Activated CD4-positive, alpha-beta T cell treated with anti-CD3 and anti-CD28 coated beads, Interleukin-2, amount 50 U/mL, for 24 hours (primary cell): ENCODE measurements at regions not wholly inside any gene's neighbourhood (a gene's known extent, or its start where the extent isn't known, plus 50 kb on each side); places are given as distances from the start of the nearest gene placed in this dataset.

Experiments used
- DNase-seq, 2 donors: peaks; one replicate each; pipeline ENCODE4 v3.0.0-alpha.2; 2020; ENCODE audit warnings: low read depth in 1 of 2, low spot score in 1 of 2

- DNase-seq: no peak
Observed at GRCh38 chr1:222109836-222110235, 367.9 kb upstream of the DUSP10 start.

GRCh38 chr1:222107975-222108374 is 366.1 kb upstream of the DUSP10 start:
- no peak for DNase-seq

- DNase-seq: no peak
Observed at GRCh38 chr1:222107267-222107666, 365.4 kb upstream of the DUSP10 start.

DNA sequence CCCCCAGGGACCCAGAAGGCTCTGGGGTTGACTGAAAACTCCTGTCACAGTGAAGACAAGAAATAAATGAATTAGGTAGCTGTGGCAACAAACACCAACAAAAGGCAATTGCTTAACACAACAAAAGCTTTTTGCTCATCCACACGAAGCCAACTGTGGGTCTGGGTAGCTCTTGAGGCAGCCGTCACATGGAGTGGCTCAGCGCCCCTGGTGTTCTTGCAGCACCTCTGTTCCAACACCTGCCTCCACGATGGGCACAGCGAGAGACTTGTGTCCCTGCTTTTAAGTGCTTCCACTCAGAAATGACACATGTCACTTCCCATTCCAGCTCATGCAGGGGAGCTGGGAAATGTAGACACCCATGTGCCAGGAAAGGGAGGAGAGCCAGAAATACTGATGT is 364.5 kb upstream of the DUSP10 start:
- DNase-seq: no peak

DNA sequence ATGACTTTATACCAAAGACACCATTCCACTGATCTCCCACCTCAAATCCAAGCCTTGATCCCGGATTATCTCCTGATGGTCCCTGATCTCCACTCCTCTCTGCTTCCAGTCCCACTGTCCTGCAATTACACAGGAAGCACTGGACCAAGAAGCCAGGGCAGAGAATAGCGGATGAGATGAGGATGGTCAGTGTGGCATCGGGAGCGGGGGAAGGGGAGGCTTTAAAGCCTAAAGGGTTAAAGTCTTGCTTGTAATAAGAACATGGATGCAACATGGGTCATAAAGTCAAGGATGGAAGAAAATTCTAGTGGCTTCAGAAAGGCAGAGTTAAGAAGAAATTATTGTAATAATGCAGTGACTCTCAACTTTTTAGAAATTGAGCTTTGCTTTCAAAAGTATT is 364.0 kb upstream of the DUSP10 start:
- no peak for DNase-seq

- no peak for DNase-seq
Observed at GRCh38 chr1:222105393-222105737, 363.5 kb upstream of the DUSP10 start.

- DNase-seq: no peak
Observed at GRCh38 chr1:222104694-222105392, 363.0 kb upstream of the DUSP10 start.

DNA sequence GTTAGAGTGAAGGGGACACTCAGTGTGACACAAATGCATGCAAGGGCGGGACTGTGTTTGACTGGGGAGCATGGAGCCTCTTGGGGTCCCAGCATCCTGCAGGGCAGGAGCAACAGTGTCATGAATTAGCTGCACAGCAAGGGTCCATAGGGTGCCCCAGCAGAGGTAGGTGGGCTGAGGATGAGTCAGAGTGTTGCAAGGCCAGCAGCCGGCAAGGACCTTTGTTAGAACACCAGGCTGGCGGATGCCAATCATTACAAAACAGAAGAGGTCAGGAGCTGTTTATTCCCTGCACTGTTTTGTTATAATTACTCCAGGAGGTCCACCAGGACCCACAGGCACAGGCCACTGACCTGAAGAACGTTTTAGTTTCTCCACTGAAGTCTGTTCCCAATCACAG is 362.2 kb upstream of the DUSP10 start:
- no peak for DNase-seq

DNA sequence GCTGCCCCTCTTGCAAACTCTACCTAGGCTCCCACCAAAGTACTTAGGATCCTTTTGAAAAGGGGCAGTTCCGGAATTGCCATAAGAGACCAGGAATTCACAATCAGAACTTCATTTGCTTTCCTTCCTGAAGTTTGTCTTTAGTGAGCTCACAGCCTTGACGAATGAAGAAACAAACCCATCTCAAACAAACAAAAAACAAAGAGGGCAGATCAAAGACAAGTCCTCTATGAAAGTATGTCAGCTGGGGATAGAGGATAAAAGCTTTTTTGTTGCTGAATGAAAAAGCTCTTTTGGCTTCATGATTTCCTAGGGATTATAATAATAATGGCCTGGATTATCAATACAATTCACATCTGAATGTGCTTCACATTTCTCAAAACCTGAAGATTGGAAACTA is 357.9 kb upstream of the DUSP10 start:
- no peak for DNase-seq

DNA sequence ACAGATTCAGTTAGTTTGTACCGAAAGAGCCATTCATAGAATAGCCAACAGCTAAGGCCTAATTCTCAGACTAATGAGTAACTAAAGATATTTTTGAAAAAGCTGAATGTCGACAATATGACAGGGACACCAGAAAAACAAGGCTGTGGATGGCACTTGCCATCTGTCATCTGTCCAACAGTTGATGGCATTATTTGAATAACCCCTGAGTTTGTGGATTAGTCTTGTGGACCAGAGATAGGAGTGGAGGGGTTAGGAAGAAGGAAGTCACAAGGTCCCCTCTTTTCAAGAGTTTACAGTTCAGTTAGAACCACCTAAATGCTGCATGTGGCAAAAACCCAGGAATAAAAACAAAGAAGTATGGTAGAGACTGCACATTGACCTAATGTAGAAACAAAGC is 356.5 kb upstream of the DUSP10 start:
- DNase-seq: no peak

GRCh38 chr1:222097588-222097987 is 355.7 kb upstream of the DUSP10 start:
- DNase-seq: no peak

GRCh38 chr1:222096883-222097282 is 355.0 kb upstream of the DUSP10 start:
- DNase-seq: no peak

- DNase-seq: no peak
Observed at GRCh38 chr1:222096476-222096772, 354.5 kb upstream of the DUSP10 start.

DNA sequence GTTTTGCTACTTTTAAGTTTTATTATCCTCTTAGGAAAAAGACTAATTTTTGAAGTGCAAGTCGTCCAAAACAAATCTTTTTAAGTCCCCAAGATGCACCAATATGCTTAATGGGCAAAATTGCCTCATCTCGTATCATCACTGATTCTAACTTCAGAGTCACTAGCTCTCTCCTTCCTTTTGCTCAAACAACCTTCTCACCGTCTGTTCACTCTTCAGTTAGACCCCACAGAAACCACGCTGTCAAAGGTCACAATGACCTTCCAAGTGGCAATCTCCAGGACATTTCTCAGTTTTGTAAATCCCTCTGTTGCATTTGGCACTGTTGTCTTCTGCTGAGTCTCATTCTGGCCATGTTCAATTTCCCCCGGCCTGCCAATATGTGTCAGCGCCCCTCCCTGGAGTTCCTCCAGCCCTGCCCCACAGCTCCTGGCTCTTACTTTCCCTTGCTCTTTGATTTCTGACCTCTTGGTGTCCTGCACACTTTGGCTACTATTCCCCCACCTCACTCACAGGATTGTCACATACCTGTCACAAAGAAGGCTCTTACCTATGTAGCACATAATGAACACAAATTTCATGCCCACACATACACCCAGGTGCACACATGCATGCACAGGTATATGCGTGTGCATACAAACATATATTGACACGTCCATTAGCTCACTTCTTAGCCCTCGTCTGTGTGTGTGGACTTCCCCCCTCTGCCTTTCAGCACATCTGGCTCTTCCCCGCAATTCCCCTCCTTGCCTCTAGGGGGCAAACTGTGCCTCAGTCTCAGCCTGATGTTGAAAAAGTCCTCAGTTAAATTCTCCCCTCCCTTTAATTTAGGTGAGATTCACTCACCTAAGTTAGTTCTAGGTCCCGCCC is 354.0 kb upstream of the DUSP10 start:
- peak; percentile 34 to 52 for DNase-seq

DNA sequence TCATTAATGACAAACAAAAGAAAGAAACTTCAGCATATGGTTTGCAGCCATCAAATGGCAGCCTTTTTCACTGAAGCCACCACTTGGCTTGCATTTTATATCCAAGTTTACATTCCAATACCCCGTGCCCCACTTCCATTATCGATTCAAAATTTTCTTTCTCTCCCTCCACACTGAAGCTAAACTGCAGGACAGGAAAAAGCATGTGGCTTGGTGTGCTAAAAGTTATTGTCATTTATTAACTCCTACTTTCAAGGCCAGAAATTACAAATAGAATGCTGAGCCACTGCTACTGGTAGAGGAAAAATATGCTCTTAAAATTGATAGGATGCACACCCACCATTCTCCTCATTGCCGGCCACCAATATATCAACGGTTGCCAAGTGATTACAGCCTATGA is 351.6 kb upstream of the DUSP10 start:
- no peak for DNase-seq

DNA sequence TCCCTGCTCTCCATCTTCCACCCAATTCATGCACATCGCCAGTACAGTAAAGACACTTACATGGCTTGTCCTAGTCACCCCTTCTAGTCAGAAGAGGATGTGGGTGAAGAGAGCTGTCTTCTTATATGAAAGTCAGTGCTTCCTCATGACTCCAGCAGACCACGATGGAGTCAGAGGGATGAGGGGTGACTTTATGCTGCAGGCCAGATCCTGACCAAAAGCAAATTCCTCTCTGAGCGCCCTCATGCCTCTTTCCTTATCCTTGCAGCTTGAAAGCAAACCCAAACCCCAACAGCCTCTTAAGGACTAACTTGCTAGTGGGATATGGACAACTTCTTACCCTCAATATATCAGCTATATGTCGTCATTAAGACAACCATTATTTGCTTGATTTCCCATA is 348.2 kb upstream of the DUSP10 start:
- DNase-seq: no peak

DNA sequence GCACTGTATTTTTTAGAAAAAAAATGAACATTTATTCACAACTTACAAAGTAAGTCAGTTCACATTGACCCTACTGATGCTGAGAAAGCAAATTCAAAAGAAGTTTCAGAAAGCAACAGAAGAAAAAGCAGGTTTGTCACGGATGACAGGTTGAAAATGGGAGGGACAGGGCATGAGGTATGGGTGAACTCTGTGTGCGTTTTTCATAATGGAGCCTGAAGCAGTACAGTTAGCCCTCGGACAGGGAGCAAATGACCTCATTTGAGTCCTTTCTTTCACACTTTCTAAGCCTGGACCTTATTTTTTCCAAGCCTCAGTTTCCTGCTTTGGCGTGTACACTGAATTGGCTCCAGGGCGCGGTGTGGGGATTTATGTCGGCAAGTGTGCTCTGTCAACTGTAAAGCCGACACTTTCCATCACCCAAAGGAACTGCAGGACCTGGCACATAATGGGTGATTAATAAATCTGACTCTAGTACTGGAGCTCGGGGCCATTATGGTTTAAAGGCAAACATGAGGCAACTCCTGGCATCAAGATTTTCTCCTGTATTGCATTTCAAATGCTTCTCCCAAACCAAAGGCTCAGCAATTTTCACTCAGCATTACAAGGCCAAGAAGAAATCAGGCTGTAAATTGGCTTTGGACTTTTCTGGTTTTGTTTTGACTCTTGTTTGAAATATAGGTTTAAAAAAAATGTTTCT is 345.5 kb upstream of the DUSP10 start:
- DNase-seq: no peak

GRCh38 chr1:222084996-222085395 is 343.1 kb upstream of the DUSP10 start:
- DNase-seq: no peak

DNA sequence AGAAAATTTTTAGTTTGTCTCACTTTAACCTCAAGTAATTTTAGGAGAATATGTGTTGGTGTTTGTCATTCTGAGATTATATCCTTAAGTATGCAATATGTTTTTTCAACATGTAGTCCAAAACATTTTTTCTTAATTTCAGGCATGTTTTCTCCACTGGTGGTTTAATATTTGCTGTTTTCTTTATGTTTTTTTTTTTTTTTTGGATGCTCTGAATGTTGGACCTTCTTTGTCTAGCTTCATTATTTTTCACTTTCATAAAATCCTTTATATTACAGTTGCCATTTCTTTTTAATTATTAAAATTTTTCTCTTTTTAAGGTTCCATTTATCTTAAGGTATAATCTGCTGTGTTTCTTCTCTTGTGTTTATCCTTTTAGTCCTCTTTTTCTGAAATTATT is 342.2 kb upstream of the DUSP10 start:
- no peak for DNase-seq

DNA sequence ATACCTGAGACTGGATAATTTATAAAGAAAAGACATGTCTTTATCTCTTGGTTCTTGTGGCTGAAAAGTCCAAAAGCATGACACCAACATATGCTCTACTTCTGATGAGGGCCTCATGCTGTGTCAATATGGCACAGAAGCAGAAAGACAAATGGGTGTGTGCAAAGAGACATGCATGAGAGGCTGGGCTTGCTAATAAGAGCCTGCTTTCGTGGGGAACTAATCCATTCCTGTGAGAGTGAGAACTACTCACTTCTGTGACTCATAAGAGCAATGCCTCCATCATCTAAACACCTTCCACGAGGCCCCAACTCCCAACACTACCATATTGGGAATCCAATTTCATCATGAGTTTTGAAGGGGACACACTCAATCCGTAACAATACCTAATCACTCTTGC is 340.0 kb upstream of the DUSP10 start:
- DNase-seq: no peak

- no peak for DNase-seq
Observed at GRCh38 chr1:222079566-222079965, 337.7 kb upstream of the DUSP10 start.

DNA sequence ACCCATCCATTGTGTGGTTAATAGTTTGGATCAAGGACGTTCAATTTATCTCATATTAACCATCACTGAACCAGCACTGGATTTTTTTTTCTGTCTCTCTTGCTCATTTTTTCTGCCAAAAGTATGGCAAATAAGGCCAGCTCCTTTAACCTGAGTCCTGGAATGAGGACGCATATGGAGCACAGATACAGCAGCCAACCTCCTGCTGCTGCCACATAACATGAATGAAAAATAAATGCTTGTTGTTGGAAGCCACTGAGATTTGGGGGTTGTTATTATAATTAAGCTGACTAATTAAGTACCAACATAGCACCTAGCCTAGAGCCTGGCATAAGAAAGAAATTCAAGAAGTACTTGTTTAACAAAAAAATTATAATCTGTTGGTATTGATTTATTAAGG is 335.3 kb upstream of the DUSP10 start:
- DNase-seq: no peak
